Activated CD4-positive, alpha-beta T cell treated with anti-CD3 and anti-CD28 coated beads, Interleukin-2, Interleukin-4, amounts not matched to agents 100 ng/mL and 50 ng/mL, durations not matched to agents 16 hours and 8 hours (primary cell): ENCODE measurements at regions not wholly inside any gene's neighbourhood (a gene's known extent, or its start where the extent isn't known, plus 50 kb on each side); places are given as distances from the start of the nearest gene placed in this dataset.

Source experiments
- DNase-seq: peaks from one replicate; pipeline ENCODE4 v3.0.0-alpha.2; 2020; ENCODE audit warnings: low spot score

DNA sequence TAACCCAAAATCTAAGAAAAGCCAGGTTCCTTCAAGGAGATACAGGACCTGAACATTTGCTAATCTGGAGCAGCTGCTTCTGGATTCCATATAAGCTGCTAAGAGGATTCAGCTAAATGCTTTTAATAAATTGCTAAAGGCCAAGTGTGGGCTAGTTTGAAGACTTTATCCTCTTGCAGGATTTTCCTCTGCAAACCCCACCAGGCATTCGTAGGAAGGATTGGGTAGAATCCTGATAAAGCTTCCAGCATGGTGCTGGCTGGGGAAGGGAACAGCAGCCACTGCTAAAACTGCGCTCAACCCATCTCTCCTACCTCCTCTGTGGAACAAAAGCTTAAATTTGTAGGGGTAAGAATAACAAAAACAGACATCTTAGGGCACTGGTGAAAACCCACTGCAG lies 61.3 kb upstream of the TAB3 start:
- DNase-seq = no peak

DNA sequence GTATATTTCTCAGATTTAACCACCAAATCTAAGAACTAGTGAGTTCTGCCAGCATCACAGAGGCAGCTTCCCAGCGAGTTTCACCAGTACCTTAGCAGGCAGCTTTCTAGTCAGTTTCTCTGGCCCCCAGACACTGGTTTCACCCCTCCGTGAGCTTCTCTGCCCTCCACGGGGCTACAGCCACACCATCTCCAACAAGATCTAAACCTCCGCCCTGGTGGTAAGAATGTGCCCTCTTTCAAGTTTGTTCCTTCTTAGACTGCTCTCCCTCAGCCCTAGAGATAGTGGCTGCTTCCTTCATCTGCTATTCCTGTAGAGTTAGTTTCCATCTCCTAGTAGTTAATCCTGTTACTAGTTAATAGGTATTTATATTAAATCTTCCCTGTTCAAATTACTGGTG lies 60.5 kb upstream of the TAB3 start:
- DNase-seq = no peak

GRCh38 chrX:30948626-30949025 lies 59.6 kb upstream of the TAB3 start:
- DNase-seq = no peak

DNA sequence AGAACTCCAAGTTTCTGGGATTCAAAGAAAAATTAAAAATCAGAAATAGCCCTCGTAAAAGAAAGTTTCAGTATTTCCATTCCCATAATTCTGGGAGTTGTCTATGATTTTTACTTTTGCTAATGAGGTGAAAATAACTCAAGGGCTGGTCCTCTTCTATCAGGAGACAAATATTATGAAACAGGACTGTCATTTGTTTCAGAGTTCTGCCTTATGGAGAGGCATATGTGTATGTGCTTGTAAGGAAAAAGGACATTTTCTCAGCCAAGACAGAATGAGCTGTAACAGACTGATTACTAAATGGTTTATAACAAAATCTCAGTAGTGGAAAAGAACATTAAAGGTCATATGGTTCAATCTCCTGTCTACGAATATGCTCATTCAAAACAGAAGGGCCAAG lies 59.0 kb upstream of the TAB3 start:
- DNase-seq = no peak

- DNase-seq = no peak
These were observed 54.9 kb upstream of the TAB3 start for GRCh38 chrX:30943984-30944383.

DNA sequence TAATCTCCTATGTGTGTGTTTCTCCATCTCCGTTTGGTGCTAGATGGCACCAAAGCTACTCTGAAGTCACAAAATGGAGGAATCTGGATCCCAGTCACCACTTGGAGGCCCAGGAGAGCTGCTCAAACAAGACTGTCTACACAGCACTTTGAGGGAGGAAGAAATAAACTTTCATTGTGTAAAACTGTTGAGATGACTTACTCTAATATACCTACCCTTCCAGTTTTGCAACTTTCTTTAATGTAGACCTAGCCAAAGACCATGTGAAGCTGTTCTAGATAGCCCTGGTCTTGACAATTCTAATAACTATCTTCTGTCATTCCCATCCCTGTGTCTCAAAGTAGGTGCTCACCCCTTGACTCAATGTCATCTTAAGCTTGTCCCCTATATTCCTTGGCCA lies 52.8 kb upstream of the TAB3 start:
- no peak for DNase-seq

DNA sequence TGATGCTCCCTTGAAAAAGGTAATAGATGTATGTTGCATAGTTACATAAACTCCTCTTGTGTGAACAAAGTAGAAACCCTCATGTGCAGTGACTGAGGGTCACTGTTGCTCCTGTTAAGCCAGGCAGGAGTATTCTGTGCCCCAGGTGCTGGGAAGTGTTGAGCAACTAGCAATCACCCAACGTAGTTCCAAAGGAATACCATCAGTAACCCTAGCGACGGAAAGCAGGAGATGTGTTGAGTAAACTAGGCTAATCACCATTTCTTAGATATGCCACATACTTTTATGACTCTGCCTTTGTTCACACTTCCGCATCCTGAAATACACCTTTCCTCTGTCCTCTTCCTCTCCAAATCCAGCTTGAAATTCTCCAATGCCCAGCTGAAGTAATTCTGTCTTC lies 50.9 kb upstream of the TAB3 start:
- DNase-seq = no peak
